GM21576 (cell line): ENCODE measurements at regions not wholly inside any gene's neighbourhood (a gene's known extent, or its start where the extent isn't known, plus 50 kb on each side); places are given as distances from the start of the nearest gene placed in this dataset.
A peak's percentile ranks its signal among the peaks of the same experiment; 100 is the strongest.

Experiments
- ATAC-seq: cut with Tn5 transposase; IDR thresholded peaks from one replicate; pipeline ENCODE4 v1.9.1; 2021; ENCODE audit warnings: mild to moderate bottlenecking, moderate library complexity; ENCODE audit not compliant: unreplicated experiment

DNA sequence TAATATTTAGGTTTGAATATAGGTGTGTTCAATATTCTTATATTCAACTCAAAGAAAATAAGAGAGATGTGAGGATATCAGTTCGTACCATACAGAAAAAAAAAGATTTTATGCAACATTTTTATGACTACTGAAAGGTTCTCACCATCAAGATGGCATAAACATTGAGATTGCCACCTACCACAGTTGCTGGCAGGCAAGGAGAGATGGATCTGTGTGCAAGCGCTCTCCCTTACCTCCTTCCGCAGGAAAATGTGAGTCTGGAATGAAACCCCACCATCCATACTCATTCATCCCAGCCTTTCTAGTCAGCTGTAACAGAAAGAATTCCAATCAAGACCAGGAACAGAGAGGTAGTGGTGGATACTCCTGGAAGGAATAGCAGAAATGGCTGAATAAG lies 376.9 kb downstream of the PPP3CA start:
- ATAC-seq, result no peak

DNA sequence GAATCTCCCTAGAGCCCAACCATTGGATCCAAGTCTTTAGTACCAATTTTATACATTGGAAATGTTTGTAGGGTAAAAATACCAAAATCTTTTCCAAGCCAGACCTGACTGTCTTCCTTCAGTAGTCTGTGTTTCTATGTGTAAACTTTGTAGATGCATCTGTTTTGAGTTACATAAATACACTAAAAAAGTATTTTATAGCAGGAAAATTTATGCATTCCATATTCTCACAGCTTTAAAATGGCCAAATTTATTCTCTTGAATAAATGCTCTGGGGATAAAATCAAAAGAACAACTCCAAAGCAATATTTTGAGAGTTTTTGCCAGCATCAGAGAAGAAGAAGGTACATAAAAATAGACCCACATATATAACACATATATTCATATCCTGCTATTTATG lies 377.4 kb downstream of the PPP3CA start:
- no peak for ATAC-seq

DNA sequence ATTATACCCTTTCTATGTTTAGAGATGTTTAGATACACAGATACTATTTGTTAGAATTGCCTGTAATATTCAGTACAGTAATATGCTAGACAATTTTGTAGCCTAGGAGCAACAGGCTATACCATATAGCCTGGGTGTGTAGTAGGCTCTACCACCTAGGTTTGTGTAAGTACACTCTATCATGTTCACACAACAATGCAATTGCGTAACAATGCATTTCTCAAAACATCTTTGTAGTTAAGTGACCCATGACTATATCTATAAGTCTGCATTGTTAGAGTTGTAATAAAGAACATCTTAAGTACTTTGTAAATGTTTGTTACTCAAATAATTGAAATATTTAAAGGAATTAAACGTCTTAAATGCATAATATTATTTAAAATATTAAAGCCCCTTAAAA lies 379.3 kb downstream of the PPP3CA start:
- no peak for ATAC-seq

DNA sequence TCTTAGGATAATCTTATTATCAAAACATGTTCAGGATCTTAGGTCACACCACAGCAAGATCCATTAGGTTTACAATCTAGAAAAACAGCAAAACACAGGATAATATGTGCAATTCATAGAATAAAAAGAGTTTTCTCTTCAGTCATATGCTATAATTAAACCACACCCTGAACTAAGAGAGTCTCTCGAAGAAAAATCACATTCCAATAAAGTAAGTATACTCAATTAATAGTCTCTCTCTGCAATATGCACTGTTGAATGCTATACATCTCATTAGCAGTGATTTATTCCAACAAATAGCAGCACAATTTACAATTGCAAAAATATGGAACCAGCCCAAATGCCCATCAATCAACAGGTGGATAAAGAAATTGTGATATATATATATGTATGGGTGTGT lies 383.7 kb downstream of the PPP3CA start:
- ATAC-seq, result no peak

DNA sequence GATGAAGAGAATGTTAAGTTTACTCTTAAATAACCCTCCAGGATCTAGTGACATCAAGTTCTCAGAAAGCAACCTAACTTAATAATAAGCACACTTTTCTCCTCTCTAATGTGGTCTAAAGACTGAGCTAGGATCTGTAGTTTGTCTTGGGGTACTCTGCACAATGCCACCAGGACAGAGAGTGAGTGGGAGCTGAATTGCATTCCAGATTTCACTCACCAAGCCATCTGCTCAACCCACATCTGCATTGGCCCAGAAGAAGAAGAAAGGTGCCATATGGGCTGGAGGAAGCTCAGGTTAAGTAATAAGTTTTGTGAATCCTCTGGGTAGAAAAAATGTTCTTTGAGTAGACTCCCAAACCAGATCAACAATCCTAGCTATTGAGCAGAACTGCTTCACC lies 384.6 kb downstream of the PPP3CA start:
- ATAC-seq, result no peak

DNA sequence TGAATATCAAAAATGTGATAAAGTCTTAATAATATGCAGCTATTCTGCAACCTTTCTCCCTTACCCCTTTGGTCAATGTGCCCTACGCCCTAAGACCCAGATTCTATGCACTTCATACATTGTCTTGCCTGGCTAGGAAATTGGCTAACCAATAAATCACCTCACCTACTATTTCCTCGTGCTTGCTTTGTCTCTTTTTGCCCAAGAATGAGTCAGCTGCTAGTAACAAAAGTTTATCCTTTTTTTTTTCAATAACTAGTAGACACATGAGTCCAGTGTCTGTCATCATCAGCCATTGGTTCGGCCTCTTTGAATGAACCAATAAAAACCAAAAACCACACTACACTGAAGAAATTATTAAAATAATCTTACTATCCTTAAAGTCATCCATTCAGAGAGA lies 387.1 kb downstream of the PPP3CA start:
- ATAC-seq, result no peak

DNA sequence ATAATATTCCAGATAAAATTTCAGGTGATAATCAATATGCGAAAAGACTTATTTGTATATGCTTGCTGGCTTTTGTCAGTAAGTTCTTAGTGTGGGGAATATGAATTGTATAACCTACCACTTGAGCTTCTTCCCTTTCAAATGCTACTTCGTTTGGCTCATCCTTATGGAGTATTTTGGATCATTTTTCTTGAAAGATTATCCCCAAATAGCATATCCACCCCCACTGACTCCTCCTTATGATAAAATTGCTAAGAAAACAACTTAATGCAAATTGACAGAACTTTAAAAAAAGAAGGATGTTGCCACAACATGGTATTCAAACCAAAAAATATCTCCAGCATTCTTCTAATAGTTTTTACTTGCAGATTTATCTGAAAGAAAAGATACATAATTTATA lies 393.3 kb downstream of the PPP3CA start:
- no peak for ATAC-seq

DNA sequence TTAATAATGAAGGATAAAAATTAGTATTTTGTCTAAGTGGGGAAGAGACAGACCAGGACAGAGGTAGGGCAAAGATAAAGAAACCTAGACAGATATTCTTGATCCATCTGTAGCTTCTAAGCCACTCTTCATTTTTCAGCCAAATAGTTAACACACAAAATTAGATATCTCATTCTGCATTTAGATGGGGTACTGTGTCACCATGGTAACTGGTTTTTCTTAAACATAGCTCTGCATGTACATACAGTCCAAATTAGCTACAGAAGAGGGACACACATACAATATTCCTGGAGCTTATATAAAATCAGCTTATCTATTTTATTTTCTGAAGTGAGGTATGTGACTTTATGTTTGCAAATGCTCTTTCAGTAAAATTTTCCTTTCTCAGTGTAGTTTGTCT lies 393.7 kb downstream of the PPP3CA start:
- ATAC-seq, result no peak

DNA sequence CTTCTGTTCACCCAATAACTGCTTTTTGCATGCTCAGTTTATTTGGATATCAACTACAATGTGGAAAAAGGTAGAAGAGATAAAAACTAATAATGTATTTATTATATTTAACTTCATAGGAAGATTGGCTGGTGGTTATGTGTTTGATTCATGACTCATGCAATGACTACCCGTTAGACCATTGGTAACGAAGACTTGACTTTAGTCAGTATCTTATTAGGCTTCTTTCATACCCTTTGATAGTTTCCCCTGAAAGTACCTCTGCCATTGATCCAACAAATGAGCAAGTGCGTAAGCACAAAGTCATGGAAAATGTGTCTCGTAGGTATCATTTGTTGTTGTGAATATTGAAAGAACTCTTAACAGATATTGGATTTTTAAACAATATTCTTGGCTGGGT lies 394.7 kb downstream of the PPP3CA start:
- no peak for ATAC-seq

DNA sequence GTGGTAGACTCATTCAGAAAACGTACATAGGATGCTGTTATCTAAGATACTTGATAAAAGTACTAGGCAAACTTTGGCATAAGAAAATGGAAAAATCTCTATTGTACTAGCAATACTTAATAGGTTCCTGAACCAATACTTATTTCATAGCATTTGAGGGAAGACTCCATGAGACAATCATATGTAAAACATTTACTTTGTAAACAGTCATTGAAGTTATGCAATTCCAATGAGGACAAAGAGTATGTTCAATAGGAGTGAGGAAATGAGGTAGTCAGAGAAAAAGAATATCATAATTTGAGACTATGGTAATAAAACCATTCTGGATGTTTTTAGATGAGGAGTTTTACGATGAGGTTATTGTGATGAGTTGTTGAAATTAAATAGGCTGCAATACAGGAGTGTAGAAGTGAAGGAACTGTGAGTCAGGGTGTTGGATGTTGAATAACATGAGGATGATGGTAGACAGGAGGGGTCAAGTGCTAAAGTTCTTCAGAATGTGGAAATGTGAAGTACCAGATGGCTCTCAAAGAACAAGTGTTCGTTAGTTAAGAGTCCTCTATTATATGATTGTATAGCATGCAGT lies 397.9 kb downstream of the PPP3CA start:
- ATAC-seq, result no peak

DNA sequence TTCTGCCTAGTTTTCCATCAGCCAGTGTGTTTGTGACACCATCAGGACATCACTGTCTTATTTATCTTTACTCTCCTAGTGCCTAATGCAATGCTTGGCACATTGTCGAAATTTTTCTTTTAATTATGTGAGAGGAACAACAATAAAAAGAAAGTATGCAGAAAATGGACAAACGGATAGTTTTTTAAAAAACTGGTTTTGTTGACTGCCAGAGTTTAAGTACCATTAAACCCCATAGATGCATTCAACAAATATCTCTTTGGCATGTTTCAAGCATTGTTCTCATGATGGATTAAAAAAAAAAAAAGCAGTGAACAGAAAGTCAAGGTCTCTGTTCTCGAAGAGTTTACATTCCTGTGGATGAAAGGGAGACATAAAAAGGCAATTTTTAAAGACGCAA lies 398.4 kb downstream of the PPP3CA start:
- no peak for ATAC-seq

DNA sequence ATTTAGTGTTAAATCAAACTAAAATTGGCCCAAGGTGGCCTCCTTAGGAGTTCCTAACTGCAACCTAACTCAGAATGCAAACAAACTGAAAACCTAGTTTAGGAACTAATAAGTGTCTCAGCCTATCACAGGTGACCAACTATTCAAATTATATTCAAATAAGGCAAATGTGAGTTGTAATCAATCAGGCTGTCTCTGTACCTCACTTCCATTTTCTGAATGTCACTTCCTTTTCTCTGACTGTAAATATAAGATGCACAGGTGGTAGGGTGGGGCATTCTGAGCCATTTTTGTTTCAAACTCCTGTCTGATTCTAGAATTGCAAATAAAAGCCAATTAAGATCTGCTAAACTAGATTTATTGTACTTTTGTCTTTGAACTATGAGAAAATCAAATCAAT lies 401.5 kb downstream of the PPP3CA start:
- no peak for ATAC-seq

DNA sequence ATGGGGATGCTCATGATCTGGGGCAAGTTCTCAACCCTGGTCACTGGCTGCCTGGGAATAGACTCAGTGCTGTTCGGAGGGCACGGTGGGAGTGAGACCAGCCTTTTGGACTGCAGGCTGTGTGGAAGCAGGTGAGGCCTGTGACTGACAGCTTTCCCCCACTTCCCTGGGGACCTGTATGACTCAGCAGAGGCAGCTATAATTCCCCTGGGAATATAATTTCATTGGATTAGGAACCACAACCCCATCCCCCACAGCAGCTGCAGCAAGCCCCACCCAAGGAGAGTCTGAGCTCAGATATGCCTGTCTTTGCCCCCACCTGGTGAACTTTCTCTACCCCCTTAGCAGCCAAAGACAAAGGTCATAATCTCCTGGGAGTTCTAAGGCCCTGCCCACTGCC lies 408.6 kb downstream of the PPP3CA start:
- no peak for ATAC-seq

DNA sequence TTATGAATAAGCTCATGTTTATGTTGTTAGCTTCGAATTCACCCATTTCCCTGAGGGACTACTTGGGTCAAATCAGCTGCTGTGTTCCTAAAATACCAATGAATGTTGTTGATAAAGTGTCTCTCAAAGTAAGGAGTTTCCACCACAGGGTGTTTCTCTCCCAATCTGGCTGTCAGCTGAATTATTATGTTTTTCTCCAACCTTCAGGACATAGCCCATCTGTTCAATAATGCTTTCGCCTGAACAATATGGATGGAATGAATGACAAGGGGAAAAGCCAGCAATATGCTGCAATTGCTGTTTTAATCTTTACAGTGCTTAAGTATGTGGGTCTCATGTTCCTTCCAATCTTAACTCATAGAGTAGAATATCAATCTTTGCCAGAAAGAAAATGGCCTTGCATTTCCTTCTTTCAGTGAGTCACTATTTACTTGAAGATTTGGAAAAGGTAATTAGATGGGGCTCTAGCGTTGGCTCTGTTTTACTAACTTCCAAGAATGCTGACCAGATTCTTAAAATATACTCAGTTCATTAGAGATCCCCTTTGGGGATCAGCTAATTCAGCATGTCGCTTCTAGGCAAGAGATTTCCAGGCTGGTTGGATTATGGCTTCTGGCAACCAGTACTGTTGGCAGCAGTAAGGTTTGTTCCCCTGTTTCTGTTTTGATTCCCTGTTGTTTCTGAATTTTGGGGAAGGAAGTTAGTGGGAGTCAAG lies 410.5 kb downstream of the PPP3CA start:
- ATAC-seq, result no peak

DNA sequence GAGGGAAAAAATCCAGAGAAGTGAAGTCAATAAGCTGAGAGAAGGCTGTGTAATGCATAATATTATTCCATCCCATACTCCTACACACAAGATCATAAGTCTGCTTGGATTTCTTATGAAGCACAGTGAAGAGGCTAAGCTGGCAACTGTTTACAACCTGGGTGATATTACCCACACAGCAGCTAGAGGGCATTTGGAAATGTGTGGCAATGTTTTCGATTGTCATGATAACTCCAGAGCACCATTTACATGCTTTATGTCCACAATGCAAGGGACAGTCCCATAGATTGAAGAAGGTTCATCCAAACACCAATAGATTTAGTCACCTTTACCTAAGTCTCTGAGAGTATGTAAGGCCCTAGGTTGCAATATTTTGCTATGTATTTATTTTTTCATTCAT lies 412.2 kb downstream of the PPP3CA start:
- no peak for ATAC-seq

DNA sequence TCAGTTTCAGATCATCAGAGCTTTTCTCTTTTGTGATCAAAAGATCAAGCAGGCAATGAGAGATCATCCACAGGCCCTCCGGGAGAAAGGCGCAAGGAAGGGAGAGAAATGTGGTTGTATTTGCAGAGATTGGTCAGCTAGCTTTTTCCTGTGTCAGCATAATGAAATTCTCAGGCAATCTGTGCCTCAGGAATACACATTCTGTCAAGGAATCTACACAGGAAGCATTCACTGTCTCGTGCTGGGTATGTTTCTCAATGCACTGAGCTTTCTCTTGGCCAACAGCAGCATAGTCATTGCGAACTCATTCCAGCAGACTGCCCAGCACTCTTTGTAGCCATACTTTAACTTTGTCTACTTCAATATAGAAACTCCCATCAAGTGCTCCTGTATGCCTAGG lies 413.7 kb downstream of the PPP3CA start:
- ATAC-seq, result no peak

DNA sequence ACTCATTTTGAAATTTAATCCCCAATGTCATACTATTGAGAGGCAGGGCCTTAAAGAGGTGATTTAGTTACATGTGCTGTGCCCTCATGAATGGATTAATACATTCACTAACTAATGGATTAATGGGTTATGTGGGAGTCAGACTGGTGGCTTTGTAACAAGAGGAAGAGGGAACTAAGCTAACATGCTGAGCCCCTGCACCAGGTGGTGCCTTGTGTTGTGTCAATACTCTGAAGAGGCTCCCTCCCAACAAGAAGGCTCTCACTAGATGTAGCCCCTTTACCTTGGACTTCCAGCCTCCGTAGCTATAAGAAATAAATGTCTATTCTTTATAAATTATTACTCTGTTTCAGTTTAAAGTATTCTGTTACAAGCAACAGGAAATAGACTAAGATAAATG lies 411.9 kb upstream of the EMCN start:
- no peak for ATAC-seq

DNA sequence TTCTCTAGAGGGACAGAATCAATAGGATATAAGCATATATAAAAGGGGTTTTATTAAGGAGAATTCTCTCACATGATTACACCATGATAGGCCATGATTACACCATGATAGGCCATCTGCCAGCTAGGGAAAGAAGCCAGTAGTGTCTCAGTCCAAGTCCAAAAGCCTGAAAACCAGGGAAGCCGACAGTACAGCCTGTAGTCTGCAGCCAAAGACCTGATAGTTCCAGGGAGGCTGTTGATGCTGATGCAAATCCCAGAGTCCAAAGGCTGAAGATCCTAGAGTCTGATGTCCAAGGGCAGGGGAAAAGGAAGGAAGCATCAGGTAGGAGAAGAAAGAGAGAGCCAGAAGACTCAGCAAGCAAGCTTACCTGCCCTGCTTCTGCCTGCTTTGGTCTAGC lies 411.3 kb upstream of the EMCN start:
- no peak for ATAC-seq

DNA sequence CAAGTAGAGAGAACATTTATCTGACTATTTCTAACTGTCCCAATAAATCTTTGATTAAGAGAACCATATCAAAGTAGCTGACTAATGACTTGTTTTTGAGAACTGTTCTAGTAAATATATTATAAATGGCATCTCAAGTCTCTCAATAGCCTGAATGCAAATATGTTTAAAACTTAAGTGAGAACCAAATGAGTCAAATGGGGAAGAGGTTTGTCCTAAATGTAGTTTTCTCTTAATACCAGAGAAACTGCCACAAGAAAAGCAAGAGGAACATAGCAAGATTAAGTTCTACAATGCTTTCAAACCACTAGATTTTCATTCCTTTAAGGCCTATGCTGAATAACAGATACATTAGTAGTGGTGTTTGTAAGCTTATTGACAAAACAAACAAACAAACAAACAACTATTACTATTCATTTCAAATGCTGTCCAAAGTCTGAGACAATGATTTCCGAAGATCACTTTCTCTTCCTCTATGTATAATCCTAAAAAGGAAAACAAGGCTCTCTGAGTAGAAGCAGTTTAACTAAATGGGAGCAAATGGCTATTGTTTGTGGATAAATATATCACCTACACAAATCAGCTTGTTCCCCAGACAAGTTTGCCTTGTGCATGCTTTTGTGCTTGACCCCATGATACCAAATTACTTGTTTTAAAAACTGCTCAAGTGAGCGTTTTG lies 408.4 kb upstream of the EMCN start:
- peak; percentile 58 for ATAC-seq

DNA sequence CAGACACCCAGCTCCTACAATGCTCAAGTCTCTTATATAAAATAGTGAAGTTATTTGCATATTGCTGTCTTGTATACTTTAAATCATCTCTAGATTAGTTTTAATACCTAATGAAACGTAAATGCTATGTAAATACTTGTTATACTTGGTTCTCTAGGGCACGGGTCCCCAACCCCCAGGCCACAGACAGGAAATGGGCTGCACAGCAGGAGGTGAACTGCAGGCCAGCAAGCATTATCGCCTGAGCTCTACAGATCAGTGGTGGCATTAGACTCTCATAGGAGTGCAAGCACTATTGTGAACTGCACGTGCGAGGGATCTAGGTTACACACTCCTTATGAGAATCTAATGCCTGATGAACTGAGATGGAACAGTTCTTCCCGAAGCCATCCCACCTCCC lies 395.9 kb upstream of the EMCN start:
- ATAC-seq, result no peak

DNA sequence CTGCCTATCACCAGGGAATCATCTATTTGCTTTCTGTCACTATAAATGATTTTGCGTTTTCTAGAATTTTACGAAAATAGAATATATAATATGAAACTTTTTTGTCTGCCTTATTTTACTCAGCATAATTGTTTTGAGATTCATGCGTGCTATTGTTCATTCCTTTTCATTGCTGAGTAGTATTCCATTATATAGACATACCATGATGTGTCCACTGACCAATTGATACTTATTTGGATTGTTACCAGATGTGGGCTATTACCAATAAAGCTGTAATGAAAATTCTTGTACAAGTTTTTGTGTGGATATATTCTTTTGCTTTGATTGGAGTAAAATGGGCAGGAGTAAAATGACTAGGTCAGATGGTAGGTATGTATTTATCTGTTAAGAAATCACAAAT lies 390.7 kb upstream of the EMCN start:
- ATAC-seq, result no peak
